Endothelial cell of umbilical vein (primary cell): ENCODE measurements at regions not wholly inside any gene's neighbourhood (a gene's known extent, or its start where the extent isn't known, plus 50 kb on each side); places are given as distances from the start of the nearest gene placed in this dataset.

ENCODE experiments used
- EZH2 ChIP-seq: IDR thresholded peaks from 2 replicates; pipeline ENCODE4 v1.6.1; 2012; ENCODE audit warnings: borderline replicate concordance, low read depth, mild to moderate bottlenecking, moderate library complexity, low read length, inconsistent platforms; ENCODE audit not compliant: severe bottlenecking
- GATA2 ChIP-seq: IDR thresholded peaks from 2 replicates; pipeline ENCODE4 v1.7.0; 2011; ENCODE audit warnings: low read depth, mild to moderate bottlenecking, moderate library complexity, mixed read lengths, low read length; ENCODE audit not compliant: insufficient read length, insufficient read depth
- JUN ChIP-seq: IDR thresholded peaks from 2 replicates; pipeline ENCODE4 v1.6.1; 2011; ENCODE audit warnings: borderline replicate concordance, low read depth; ENCODE audit not compliant: insufficient read length, insufficient read depth
- MYC ChIP-seq: IDR thresholded peaks from one replicate; pipeline ENCODE4 v1.6.1; 2011; ENCODE audit warnings: mild to moderate bottlenecking, low read depth, low read length
- POLR2A ChIP-seq: IDR thresholded peaks from 2 replicates; pipeline ENCODE4 v1.6.1; 2012; ENCODE audit warnings: low read depth, mild to moderate bottlenecking, control low read depth, low read length
- POLR2AphosphoS5 ChIP-seq: IDR thresholded peaks from 2 replicates; pipeline ENCODE4 v1.6.1; 2012; ENCODE audit warnings: low read depth, mild to moderate bottlenecking, control low read depth, low read length, moderate library complexity; ENCODE audit not compliant: insufficient read depth
- TF ChIP-seq, protein P1 (sequence below), 2 donors: IDR thresholded peaks; 1 replicate in 1 of 2; 2 replicates in 1 of 2; pipeline ENCODE4 v1.5.1; 2011; ENCODE audit warnings: low read length in 2 of 2, mild to moderate bottlenecking in 2 of 2, moderate library complexity in 2 of 2, control low read depth in 1 of 2, inconsistent platforms in 1 of 2, low read depth in 1 of 2; ENCODE audit not compliant: insufficient read depth in 1 of 2; ENCODE audit errors: extremely low read depth in 1 of 2

DNA sequence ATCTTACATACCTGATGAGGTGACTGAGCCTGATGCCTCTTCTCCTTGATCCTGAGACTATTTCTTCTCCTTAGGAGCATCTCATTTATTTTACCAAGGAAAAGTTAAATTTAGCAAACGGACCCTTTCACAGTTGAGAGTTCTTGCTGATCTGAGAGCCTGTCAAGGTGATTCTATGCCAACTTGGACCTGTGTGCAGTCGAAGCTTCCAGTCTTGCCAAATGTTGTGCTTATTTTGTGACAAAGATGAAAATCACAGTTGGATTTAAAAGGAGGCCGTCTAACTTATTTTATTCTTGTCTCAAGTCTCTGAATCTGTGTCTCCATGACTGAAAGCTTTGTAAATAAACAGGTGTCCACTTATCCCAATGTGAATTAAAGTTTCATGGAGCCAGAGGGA is 296.3 kb upstream of the EPHA3 start:
- TF ChIP-seq, protein P1, sequence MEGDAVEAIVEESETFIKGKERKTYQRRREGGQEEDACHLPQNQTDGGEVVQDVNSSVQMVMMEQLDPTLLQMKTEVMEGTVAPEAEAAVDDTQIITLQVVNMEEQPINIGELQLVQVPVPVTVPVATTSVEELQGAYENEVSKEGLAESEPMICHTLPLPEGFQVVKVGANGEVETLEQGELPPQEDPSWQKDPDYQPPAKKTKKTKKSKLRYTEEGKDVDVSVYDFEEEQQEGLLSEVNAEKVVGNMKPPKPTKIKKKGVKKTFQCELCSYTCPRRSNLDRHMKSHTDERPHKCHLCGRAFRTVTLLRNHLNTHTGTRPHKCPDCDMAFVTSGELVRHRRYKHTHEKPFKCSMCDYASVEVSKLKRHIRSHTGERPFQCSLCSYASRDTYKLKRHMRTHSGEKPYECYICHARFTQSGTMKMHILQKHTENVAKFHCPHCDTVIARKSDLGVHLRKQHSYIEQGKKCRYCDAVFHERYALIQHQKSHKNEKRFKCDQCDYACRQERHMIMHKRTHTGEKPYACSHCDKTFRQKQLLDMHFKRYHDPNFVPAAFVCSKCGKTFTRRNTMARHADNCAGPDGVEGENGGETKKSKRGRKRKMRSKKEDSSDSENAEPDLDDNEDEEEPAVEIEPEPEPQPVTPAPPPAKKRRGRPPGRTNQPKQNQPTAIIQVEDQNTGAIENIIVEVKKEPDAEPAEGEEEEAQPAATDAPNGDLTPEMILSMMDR (IDR thresholded peaks at IDR 0.05; ENCODE audit: extremely low read depth in 1 of 2, insufficient read depth in 1 of 2, low read depth in 1 of 2, low read length in 2 of 2) = no peak
- TF ChIP-seq GATA2 (no peak), POLR2A (no peak), POLR2AphosphoS5 (no peak), EZH2 (no peak), MYC (no peak), JUN (no peak)
